HG02678 (cell line): ENCODE measurements at regions not wholly inside any gene's neighbourhood (a gene's known extent, or its start where the extent isn't known, plus 50 kb on each side); places are given as distances from the start of the nearest gene placed in this dataset.

Experiments used
- ATAC-seq: cut with Tn5 transposase; IDR thresholded peaks from one replicate; pipeline ENCODE4 v1.9.1; 2021; ENCODE audit warnings: mild to moderate bottlenecking, moderate library complexity; ENCODE audit not compliant: unreplicated experiment

- ATAC-seq, result no peak
Measured at GRCh38 chr20:58111310-58112016, 117.0 kb downstream of the ANKRD60 start.

GRCh38 chr20:58109918-58110635, 118.4 kb downstream of the ANKRD60 start:
- ATAC-seq, result no peak

- no peak for ATAC-seq
Measured at GRCh38 chr20:58109126-58109880, 119.2 kb downstream of the ANKRD60 start.

- ATAC-seq, result no peak
Measured at GRCh38 chr20:58107533-58107932, 120.9 kb downstream of the ANKRD60 start.

- no peak for ATAC-seq
Measured at GRCh38 chr20:58106143-58106750, 122.2 kb downstream of the ANKRD60 start.

GRCh38 chr20:58103961-58104360, 124.5 kb downstream of the ANKRD60 start:
- ATAC-seq, result no peak

- ATAC-seq, result no peak
Measured at GRCh38 chr20:58103517-58103904, 124.9 kb downstream of the ANKRD60 start.

- no peak for ATAC-seq
Measured at GRCh38 chr20:58102744-58103516, 125.5 kb downstream of the ANKRD60 start.

GRCh38 chr20:58102261-58102660, 126.2 kb downstream of the ANKRD60 start:
- no peak for ATAC-seq

- no peak for ATAC-seq
Measured at GRCh38 chr20:58100731-58101356, 127.6 kb downstream of the ANKRD60 start.

- no peak for ATAC-seq
Measured at GRCh38 chr20:58099956-58100730, 128.3 kb downstream of the ANKRD60 start.

- no peak for ATAC-seq
Measured at GRCh38 chr20:58099291-58099935, 129.0 kb downstream of the ANKRD60 start.

- no peak for ATAC-seq
Measured at GRCh38 chr20:58098571-58098970, 129.9 kb downstream of the ANKRD60 start.

- ATAC-seq, result no peak
Measured at GRCh38 chr20:58097943-58098342, 130.5 kb downstream of the ANKRD60 start.

GRCh38 chr20:58097429-58097828, 131.0 kb downstream of the ANKRD60 start:
- no peak for ATAC-seq

GRCh38 chr20:58096880-58097423, 131.5 kb downstream of the ANKRD60 start:
- ATAC-seq, result no peak

GRCh38 chr20:58094698-58095097, 133.8 kb downstream of the ANKRD60 start:
- ATAC-seq, result no peak

- no peak for ATAC-seq
Measured at GRCh38 chr20:58094160-58094559, 134.3 kb downstream of the ANKRD60 start.

GRCh38 chr20:58092871-58093270, 135.6 kb downstream of the ANKRD60 start:
- no peak for ATAC-seq
